HG02798 (cell line): ENCODE measurements at regions not wholly inside any gene's neighbourhood (a gene's known extent, or its start where the extent isn't known, plus 50 kb on each side); places are given as distances from the start of the nearest gene placed in this dataset.
"Not testable (repeated sequence)": the region's sequence is repeated elsewhere in the genome, so short reads cannot be mapped to it uniquely, and the experiment has no call there.

Source experiments
- ATAC-seq: cut with Tn5 transposase; IDR thresholded peaks from one replicate; pipeline ENCODE4 v1.9.1; 2021; ENCODE audit warnings: mild to moderate bottlenecking; ENCODE audit not compliant: unreplicated experiment, poor library complexity

DNA sequence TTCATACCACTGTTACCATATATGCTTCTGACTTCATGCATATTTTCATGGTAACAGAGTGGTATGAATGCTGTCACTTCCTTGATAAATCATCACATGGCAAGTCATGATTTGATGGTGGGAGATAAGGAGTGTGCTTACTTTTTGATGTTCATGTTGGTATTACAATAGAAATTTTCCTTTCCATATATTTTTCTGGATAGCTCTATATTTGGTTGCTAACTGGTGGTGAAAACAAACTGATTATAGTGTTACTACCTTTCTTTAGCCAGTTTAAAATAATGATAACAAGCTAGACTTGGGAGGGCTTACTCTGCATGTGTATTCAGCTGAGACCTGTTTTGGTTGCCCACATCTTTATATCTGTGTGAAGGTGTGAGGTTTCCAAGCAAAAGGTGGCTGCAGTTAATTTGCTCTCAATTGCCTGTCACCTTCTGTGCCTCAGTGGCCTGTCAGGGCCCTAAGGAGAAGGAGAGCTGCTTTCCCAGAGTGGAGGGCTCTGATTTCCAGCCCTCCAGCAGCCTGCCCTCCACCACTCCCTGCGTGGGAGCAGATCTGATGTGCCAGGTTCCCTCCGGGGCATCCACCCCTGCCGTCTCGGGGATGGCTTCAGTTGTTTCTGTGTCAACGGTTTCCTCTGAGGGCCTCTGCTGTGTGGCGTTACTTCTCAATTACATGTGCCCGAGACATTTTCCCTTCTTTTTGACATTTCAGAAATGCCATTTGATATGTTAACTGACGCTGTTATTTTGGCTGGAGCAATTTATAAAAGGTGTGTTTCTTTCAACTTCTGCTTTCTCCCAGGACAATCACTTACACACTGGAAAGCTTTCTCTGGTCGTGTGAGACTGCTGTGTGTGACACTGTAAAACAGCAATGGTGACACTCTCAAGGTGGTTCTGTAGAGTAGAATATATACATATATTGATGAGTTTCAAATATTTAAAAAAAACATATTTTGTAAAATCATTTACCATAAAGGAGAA, 107.7 kb upstream of the KLF6 start:
- no peak for ATAC-seq

DNA sequence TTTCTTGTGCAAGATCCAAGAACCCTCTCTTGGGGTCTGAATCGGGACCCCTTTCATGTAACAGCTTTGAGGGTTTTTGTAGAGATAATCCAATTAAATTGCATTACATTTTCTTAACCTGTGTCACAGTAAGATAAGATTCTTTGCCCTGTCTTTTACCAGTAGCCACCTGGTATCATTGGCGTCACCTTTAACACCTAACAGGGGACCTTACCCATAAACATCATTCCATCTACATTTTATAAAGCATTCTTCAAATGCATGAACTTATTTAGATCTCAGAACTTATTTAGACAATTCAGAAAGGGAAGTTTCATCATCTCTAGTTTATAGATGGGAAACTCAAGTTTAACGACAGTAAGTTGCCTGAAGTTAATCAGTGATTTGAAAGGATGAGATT, 106.4 kb upstream of the KLF6 start:
- no peak for ATAC-seq

DNA sequence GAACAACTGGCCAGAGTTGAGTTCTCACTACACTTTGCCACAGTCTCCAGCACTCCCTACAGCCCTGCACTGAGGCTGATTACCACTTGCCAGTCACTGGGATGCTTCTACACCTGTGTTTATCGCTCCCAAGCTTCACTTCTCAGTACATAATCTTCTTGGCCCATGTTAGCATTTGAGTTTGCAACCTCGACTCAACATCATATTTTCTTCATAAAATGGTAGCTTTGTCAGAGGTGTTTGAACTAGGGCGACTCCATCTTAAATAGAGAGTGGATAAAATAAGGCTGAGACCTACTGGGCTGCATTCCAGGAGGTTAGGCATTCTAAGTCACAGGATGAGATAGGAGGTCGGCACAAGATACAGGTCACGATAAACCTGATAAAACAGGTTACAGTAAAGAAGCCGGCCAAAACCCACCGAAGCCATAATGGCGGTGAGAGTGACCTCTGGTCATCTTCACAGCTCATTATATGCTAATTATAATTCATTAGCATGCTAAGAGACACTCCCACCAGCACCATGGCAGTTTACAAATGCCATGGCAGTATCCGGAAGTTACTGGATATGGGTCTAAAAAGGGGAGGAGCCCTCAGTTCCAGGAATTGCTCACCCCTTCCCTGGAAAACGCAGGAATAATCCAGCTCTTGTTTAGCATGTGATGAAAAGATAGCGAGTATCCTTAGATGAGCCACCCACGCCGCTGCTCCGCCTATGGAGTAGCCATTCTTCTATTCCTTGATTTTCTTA, 105.8 kb upstream of the KLF6 start:
- no peak for ATAC-seq

DNA sequence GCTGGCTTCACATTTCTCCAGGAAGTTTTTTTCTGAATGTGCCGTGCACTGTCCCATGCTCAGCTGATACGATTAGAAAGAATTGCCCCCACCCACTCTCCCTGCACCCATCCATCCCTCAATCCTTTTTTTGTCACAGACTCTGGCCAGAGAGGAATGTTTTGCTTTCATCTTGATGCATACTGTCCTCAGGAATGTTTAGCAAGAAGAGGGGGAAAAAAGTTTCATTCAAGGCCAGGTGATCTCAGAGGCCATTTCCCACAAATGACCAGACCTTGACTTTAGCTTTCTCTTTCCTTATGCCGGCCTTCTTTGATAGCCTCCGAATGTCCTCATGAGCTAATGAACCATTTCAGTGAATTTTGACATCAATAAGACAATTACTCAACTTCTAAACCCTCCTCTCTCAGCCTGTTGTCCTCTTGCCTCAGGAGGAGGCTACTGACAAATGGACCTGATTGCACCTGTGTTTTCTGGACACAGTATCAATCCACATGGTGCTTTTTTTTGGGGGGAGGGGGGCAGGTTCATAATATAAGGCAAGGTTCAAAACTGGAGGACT, 105.0 kb upstream of the KLF6 start:
- no peak for ATAC-seq

DNA sequence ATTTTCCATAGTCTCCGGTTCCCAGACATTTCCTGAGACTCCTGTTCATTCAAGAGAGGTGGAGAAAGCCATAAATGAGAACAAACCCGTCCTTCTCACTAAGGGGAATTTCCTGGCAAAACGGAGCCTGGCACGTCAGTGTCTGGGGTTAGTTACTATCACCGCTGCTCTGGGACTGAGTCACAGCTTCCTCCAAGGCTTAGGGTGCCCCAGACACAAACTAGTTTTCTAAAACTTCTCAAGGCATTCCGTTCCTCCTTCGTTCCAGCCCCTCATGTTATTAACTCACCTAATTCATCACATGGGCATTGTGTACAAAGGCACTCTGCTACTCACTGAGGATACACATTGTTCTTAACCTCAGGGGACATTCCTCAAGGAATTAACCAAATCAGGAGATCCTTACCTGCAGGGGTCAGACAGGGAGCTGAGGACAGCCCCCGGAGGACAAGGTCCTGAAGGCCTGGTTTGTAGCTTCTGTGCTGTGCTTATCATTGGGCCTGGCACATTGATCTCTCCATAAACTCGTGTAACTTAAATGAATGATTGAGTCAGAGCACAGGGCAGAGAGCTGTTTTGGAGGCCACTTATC, 103.0 kb upstream of the KLF6 start:
- ATAC-seq = peak; percentile 79

DNA sequence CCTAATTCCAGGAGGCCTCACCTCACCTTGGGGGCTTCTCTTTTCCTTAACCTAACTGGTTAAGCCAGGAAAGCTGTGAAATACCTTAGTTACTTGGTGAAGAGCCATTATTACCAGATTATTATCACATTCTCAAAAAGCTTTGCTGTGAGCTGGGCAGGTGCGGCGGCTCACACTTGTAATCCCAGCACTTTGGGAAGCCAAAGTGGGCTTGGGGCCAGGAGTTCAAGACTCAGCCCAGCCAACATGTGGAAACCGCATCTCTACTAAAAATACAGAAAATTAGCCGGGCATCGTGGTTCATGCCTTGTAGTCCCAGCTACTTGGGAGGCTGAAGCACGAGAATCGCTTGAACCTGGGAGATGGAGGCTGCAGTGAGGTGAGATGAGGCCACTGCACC, 102.4 kb upstream of the KLF6 start:
- ATAC-seq = peak; percentile 23

DNA sequence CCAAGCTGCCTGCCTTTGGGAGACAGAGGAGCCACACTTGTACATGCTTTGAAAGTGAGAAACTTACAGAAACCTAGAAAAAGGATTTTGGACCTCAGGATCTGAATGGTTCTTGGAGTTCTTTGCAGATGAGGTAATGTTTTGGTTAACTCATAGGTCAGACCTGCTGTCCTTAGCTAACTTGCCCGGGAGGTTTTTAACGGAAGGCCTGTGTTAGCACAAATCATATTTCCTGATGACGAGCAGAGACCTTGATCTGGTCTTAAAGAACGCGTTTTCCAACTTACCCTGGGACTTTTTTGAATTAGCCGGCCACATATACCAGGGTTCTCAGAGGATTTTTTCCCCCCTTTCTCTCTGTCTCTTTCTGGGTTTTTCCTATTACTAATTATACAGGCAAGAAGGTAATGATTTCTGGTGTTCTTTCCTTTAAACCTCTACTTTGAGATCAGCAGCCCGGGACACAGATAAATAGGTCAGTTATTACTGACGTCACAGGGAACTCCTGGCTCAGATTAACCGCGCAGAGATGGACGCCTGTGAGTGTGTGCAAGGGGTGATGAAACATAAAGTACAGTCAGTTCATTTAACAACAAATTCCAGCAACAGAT, 101.7 kb upstream of the KLF6 start:
- ATAC-seq = peak; percentile 59

DNA sequence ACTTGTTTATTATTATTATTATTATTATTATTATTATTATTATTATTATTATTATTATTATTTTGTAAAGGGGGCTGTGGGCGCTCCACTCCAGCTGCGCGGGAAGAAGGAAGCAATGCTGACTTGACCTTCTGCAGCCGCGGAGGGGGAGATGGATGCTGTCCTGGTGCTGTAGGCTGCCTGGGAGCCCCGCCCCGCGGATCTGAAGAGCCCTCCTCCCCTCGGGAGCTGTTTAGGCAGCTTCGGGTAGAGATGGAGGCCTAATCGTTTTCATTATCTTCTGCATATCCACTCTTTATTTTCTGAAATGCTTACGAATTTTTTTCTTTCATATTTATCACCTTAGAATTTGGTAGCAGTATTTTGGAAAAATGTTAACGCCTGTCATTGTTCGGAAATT, 101.2 kb upstream of the KLF6 start:
- no peak for ATAC-seq

DNA sequence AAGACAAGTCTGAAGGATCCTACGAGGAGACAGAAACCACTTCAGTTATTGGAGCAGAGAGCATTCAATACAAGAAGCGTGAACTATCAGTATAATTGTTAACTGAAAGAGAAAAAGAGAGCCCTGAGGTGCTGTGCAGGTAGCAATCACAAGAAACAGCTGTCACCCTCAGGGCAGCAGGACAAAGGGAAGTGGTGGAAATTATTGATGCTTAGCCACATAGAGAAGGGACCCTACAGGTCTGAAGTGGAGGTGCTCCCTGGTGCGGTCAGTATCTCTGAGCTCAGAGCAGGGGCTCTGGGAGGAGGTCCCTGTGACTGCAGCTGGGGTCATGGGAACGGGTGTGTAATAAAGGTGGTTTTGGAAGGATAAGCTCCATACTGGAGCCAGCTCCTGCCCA, 97.8 kb upstream of the KLF6 start:
- no peak for ATAC-seq

DNA sequence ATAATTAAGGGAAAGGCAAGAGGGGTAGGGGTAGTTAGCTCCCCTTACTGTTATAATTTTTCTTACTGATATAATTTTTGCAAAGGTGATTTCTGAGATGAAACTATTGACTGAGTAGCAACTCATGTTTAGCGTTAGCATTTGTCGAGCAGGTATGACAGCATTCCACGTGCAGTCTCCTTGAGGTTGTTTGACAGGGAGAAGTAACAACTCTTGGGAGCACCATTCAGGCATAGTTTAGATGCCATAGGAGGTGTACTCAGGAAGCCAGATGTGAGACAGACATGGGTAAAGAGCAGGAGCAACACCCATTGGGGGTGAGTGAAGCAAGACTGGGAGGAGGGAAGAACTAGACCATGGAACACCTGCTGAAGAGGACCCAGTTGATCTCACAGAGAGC, 96.6 kb upstream of the KLF6 start:
- ATAC-seq = no peak

DNA sequence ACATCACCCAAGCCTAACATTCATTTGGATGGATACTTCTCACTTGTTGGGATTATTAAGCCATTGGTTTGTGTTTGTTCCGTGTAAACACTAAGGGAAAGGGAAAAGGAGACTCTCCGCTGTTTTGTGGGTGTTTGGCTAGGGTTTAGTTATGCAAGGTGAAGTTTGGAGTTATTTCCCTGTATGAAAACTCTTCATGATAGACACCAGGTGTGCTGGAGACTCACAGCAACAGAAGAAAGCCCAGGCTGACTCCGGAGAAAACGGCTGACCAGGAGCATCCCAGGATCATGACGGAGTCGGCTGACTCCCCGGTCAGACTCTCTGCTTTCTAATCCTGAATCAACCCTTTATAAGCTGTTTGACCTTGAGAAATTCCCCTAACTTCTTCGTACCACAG, 94.1 kb upstream of the KLF6 start:
- ATAC-seq = no peak

DNA sequence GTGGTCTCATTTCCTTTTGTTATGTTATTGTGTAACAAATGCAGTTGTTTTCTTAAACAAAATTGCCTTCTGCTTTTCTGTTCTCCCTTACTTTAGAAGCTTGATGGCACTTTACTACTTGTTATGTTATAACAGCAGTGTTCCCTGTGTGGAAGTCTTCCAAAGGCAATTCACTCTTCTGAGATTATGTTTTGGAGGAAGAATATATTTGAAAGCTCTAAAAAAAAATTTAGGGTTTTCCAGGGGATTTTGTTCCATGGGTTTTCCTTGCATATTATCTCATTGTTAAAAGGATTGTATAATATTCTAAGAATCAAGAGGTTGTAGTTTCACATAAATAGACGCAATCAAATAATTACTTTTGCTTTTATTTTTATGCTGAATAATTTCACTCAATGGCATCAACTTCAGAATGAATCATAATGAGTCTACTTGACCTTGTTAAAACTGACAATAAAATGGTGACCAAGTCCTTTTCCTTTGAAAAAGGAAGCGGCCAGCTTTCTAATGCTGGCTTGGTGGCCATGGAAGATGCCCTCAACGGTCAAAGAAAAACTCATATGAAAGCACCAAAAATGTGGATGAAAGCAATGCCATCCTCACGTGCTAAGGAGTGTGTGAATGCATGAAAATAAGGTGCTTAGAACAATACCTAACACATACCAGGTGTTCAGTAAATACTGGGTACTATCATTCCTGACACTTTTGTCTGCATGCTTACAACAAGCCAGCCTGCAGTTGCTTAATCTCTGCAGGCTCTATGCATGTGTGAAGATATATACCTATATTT, 92.4 kb upstream of the KLF6 start:
- ATAC-seq = no peak

DNA sequence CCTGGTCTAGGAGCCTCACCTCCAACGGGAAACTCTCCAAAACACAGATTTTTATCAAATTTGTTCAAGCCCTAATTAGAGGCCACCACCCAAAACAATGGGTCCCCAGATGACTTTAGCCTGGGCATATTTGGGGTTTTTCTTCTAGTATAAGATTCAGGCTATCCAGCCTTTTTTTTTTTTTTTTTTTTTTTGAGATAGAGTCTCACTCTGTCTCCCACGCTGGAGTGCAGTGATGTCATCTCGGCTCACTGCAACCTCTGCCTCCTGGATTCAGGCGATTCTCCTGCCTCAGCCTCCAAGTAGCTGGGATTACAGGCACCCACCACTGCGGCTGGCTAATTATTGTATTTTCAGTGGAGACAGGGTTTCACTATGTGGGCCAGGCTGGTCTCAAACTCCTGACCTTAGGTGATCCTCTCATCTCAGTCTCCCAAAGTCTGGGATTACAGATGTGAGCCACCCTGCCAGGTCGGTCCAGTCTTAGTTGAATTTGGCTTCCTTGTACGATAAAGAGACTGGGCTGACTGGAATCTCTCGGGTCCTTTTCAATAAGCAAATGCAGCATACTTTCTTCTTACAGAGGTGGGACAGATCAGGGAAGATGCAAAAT, 91.4 kb upstream of the KLF6 start:
- no peak for ATAC-seq

DNA sequence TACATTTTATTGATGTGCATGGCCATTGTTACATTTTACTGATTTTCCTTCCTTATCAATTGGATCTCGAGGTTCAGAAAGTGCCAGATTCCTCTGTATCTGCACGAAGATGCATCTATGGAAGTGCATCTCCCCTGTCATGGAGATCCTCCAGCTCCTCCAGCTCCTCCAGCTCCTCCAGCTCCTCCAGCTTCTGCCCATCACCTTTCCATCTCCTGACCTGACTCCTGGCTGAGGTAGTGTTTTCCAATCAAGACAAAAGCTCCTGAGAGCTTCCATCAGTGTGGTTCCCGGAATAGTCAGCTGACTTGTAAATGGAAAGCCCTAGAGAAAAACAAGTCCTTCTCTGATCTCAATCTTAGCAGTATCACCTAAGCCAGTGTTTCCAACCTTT, 90.8 kb upstream of the KLF6 start:
- ATAC-seq = no peak

DNA sequence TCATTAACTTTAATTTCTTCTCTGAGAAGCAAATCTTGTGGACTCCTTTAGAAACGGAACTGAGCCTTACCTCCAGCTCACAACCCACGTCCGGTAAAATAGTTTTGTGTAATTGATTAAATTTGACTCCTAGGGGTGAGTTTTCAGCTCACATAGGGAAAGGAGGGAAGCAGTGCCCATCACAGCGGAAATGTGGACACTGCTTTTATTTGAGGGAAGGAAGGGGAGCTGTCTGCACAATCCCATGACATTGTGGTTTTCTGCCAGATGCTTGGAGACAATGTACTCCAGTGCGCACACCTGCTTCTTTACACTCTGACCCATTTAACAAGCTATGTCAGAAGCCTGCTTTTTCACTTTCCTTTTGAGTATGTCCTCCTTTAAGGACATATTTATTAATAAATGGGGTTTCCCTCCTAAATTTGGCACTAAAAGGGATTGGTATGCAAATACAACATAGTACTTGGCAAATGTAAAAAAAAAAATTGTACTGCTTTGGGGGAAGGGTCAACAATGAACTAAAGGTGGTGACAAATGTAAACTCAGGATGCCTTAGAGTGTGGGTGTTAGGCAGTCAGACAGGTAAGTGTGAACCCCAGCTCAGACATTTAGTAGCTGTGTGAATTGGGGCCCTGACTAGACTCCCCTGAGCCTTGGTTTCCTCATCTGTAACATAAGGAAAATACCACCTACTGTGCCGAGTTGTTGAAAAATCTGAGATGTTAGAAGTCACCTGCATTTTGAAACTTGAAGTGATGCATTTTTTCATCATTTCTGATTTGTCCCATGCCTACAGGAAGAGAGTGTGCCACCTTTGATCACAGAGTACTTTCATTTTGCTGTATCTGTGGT, 90.2 kb upstream of the KLF6 start:
- ATAC-seq = peak; percentile 74

DNA sequence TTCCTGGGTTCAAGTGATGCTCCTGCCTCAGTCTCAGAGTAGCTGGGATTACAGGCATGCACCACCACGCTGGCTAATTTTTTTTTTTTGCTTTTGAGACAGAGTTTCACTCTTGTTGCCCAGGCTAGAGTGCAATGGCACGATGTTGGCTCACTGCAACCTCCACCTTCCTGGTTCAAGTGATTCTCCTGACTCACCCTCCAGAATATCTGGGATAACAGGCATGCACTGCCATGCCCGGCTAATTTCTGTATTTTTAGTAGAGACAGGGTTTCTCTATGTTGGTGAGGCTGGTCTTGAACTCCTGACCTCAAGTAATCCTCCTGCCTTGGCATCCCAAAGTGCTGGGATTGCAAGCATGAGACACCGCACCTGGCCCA, 89.6 kb upstream of the KLF6 start:
- ATAC-seq = not testable (repeated sequence)

DNA sequence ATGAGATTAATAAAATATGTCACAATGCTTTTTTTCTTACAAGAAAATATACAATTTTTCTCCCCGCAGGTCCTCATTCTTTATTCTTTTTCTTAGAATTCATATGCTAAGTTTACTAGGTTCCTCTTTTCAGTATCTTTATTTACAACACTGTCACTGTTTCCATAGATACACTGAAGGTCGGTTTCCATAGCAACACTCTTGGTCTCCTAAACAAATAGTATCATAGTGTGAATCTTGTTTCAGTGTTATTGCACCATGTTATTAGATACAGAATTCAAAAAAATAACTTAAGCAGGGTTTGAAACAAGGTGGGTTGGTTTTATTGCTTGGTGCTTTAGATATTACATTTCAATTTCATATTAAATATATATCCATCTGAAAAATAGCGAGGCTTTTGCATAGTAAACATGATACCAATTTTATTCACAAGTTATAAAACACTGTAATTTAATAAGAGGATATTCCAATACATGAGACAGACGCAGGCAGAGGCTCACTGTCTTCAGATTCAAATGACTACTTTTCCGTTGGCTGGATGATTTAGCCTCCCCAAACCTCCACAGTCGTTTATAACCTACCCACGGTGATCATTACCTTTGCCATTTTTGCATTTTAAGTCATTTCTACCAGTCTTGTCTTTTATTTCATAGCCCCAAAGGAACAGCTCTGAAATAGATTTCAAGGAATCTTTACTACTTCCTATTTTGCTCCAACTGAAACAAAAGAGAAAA, 88.9 kb upstream of the KLF6 start:
- peak; percentile 73 for ATAC-seq
